Cerebellar nuclear complex (tissue), 1 donor: ENCODE measurements at regions not wholly inside any gene's neighbourhood (a gene's known extent, or its start where the extent isn't known, plus 50 kb on each side); places are given as distances from the start of the nearest gene placed in this dataset.
"Not testable (repeated sequence)": the region's sequence is repeated elsewhere in the genome, so short reads cannot be mapped to it uniquely, and the experiment has no call there.

Experiments used
- DNase-seq, 2 experiments: peaks; one replicate each; lab custom pipeline; 2025; lab: John Stamatoyannopoulos, UW

- DNase-seq = no peak
Measured at GRCh38 chr18:45342166-45342565, 273.1 kb upstream of the SLC14A2 start.

- DNase-seq = no peak
Measured at GRCh38 chr18:45342653-45343052, 272.6 kb upstream of the SLC14A2 start.

GRCh38 chr18:45343365-45343764, 271.9 kb upstream of the SLC14A2 start:
- no peak for DNase-seq

- not testable (repeated sequence) for DNase-seq
Measured at GRCh38 chr18:45344680-45345079, 270.6 kb upstream of the SLC14A2 start.

- no peak for DNase-seq
Measured at GRCh38 chr18:45349019-45349418, 266.3 kb upstream of the SLC14A2 start.

GRCh38 chr18:45349467-45349866, 265.8 kb upstream of the SLC14A2 start:
- DNase-seq = no peak

GRCh38 chr18:45350404-45351156, 264.7 kb upstream of the SLC14A2 start:
- no peak for DNase-seq

- no peak for DNase-seq
Measured at GRCh38 chr18:45352874-45353273, 262.4 kb upstream of the SLC14A2 start.

GRCh38 chr18:45353530-45353929, 261.7 kb upstream of the SLC14A2 start:
- no peak for DNase-seq

- DNase-seq = no peak
Measured at GRCh38 chr18:45355944-45356520, 259.2 kb upstream of the SLC14A2 start.

- no peak for DNase-seq
Measured at GRCh38 chr18:45357686-45358470, 257.4 kb upstream of the SLC14A2 start.

GRCh38 chr18:45359275-45360009, 255.8 kb upstream of the SLC14A2 start:
- DNase-seq = no peak

GRCh38 chr18:45361125-45361851, 254.0 kb upstream of the SLC14A2 start:
- DNase-seq = no peak

GRCh38 chr18:45363196-45363595, 252.1 kb upstream of the SLC14A2 start:
- DNase-seq = no peak

GRCh38 chr18:45365835-45366234, 249.4 kb upstream of the SLC14A2 start:
- no peak for DNase-seq

GRCh38 chr18:45370255-45371010, 244.8 kb upstream of the SLC14A2 start:
- DNase-seq = no peak

- no peak for DNase-seq
Measured at GRCh38 chr18:45373286-45373880, 241.9 kb upstream of the SLC14A2 start.

- DNase-seq = no peak
Measured at GRCh38 chr18:45374236-45374635, 241.0 kb upstream of the SLC14A2 start.

GRCh38 chr18:45374878-45375630, 240.2 kb upstream of the SLC14A2 start:
- DNase-seq = no peak

GRCh38 chr18:45376193-45376592, 239.1 kb upstream of the SLC14A2 start:
- no peak for DNase-seq
